Mesodermal cell (in vitro differentiated cells): ENCODE measurements at regions not wholly inside any gene's neighbourhood (a gene's known extent, or its start where the extent isn't known, plus 50 kb on each side); places are given as distances from the start of the nearest gene placed in this dataset.

Experiments
- H3K27ac ChIP-seq: 2 replicates; pipeline ENCODE4 v1.7.0; 2013; ENCODE audit warnings: mild to moderate bottlenecking, low read depth, low read length, moderate library complexity; ENCODE audit not compliant: severe bottlenecking
- H3K36me3 ChIP-seq: 2 replicates; pipeline ENCODE4 v1.7.1; 2013; ENCODE audit warnings: mild to moderate bottlenecking, low read length, moderate library complexity; ENCODE audit not compliant: control insufficient read depth, insufficient read depth
- H3K4me1 ChIP-seq: one replicate; pipeline ENCODE4 v1.7.1; 2013; ENCODE audit warnings: mild to moderate bottlenecking, low read length; ENCODE audit not compliant: insufficient read depth, control insufficient read depth, poor library complexity, severe bottlenecking
- H3K4me3 ChIP-seq: 2 replicates; pipeline ENCODE4 v1.7.0; 2013; ENCODE audit warnings: low read length, control low read depth, mild to moderate bottlenecking; ENCODE audit not compliant: insufficient read depth, poor library complexity, severe bottlenecking; ENCODE audit errors: extremely low read depth
- H3K9me3 ChIP-seq: 2 replicates; pipeline ENCODE4 v1.7.1; 2013; ENCODE audit warnings: mild to moderate bottlenecking, low read length, moderate library complexity; ENCODE audit not compliant: control insufficient read depth
- WGBS, 2 experiments: methylation state at CpG; one replicate each; pipeline ENCODE4 v1.1.5; 2013; ENCODE audit warnings: missing lambda C conversion rate in 2 of 2; ENCODE audit not compliant: insufficient coverage in 2 of 2; 5-methylcytosine and 5-hydroxymethylcytosine counted together

DNA sequence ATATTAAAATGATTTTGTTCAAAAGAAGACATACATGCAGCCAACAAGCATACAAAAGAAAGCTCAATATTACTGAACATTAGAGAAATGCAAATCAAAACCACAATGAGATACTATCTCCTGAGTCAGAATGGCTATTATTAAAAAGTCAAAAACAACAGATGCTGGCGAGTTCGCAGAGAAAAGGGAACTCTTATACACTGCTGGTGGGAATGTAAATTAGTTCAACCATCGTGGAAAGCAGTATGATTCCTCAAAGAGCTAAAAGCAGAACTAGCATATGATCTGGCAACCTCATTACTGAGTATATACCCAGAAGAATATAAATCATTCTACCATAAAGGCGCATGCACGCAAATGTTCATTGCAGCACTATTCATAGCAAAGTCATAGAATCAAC, 126.0 kb upstream of the HMCN1 start:
- WGBS, 2 experiments: 86 to 100% methylated on average over 2 to 4 of the region's 5 CpGs
- Histone ChIP-seq H3K4me1 (no peaks in the 10 kb centered on the region), H3K4me3 (no peak overlapping the region), H3K36me3 (no peaks in the 10 kb centered on the region), H3K27ac (no peak overlapping the region), H3K9me3 (no peaks in the 10 kb centered on the region)

- H3K4me3 ChIP-seq: no peak overlapping the region
- WGBS, 2 experiments: 90 to 100% methylated on average over 4 of the region's 4 CpGs
- no peaks in the 10 kb centered on the region for H3K4me1 ChIP-seq
- H3K27ac ChIP-seq: no peak overlapping the region
- no peaks in the 10 kb centered on the region for H3K9me3 ChIP-seq
- H3K36me3 ChIP-seq: no peaks in the 10 kb centered on the region
These were observed 131.0 kb upstream of the HMCN1 start for GRCh38 chr1:185603158-185603557.

DNA sequence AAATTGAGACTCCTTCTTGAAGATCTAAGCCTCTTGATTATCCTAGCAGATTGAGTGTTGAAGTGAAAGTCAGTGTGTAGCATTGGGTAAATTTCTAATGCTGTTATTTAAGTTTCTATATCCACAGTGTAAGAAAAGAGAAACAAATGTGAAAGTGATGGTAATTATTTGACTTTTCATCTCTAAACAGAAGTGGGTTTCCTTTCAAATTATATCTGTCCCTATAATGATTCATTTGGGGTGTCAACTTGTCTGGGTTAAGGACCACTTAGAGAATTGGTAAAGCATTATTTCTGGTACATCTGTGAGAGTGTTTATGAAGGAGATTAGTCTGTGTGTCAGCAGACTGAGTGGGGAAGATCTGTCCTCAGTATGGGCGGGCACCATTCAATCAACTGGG, 133.0 kb upstream of the HMCN1 start:
- no peaks in the 10 kb centered on the region for H3K36me3 ChIP-seq
- no peaks in the 10 kb centered on the region for H3K9me3 ChIP-seq
- no peak overlapping the region for H3K27ac ChIP-seq
- H3K4me1 ChIP-seq: no peaks in the 10 kb centered on the region
- 78 to 100% methylated on average over 1 of the region's 1 CpG for WGBS, 2 experiments
- H3K4me3 ChIP-seq: no peak overlapping the region

GRCh38 chr1:185600641-185601040, 133.6 kb upstream of the HMCN1 start:
- no peaks in the 10 kb centered on the region for H3K4me1 ChIP-seq
- H3K4me3 ChIP-seq: no peak overlapping the region
- H3K9me3 ChIP-seq: no peaks in the 10 kb centered on the region
- no peak overlapping the region for H3K27ac ChIP-seq
- no peaks in the 10 kb centered on the region for H3K36me3 ChIP-seq
- no CpG with 5 or more reads among the region's 2 CpGs for WGBS, 2 experiments

- no peak overlapping the region for H3K4me3 ChIP-seq
- H3K4me1 ChIP-seq: no peaks in the 10 kb centered on the region
- WGBS, 2 experiments: no CpG with 5 or more reads among the region's 1 CpG
- no peaks in the 10 kb centered on the region for H3K36me3 ChIP-seq
- no peaks in the 10 kb centered on the region for H3K9me3 ChIP-seq
- H3K27ac ChIP-seq: no peak overlapping the region
These were observed 135.9 kb upstream of the HMCN1 start for GRCh38 chr1:185598332-185598731.

DNA sequence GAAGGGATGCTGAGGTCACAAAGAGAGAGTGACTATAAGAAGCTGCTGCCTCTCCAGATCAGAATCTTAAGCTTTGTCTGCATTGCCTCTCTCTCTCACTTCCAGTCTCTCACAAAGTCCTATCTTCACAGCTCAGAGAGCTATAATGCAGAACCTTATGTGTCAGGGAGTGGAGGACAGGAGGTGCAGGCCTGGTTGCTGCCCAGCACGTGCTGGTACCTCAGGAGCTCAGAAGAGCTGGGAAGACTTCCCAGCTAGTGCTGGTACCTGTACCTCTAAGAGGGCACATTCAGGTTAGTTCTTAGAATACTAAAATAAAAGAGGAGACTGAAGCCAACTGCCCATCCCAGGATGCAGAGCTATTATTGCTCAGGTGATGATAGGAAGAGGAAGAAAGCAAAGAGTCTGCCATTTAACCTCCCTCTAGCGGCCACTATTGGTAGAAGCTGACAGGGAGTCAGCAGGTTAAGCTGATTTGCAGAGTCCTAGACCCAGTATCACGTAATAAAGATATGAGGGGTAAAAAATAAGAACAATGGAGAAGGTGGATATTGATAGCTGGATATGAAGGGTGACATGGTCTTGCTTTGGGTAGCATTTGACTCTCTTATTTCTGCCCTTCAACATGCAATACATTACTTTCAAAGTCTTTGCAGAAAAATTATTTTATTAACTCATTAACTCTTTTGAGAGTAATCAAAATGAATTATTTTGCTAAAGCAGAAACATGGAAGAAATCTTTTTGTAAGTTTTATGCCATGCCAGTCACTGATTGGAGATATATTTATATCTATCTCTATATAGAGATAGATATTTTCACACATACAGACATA, 138.1 kb upstream of the HMCN1 start:
- no peaks in the 10 kb centered on the region for H3K4me1 ChIP-seq
- 100% methylated on average over 2 of the region's 3 CpGs; no CpG with 5 or more reads in 1 of the 2 experiments for WGBS, 2 experiments
- H3K27ac ChIP-seq: no peak overlapping the region
- H3K4me3 ChIP-seq: no peak overlapping the region
- no peaks in the 10 kb centered on the region for H3K36me3 ChIP-seq
- H3K9me3 ChIP-seq: no peaks in the 10 kb centered on the region

DNA sequence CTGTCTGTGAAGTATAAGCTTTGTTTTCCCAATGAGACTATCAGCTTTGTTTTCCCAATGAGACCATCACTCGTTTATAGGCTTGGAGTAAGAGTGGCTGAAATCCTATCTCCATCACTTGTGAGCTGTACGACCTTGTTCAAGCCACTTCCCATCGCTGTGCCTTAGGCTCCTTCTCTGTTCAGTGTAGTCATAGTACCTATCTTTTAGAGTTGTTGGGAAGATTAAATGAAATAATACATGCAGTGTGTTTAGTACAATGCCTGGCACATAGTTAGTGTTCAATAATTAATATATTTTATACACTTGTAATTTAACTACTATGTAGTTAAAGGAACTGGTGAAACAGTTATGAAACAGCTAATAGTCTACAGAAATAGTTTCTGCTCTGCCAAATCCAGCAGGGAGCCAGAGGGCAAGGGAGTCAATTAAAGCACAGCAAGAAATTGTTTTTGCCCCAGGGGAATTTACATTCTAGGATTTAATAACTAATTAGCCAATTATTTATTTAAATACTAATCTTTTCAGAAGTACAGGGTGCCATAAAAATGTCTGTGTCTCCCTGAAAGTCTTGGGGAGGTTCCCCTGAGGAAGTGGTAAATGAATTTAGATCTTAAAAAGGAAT, 139.3 kb upstream of the HMCN1 start:
- WGBS, 2 experiments: 97 to 100% methylated on average over 1 to 3 of the region's 3 CpGs
- no peak overlapping the region for H3K27ac ChIP-seq

GRCh38 chr1:185593271-185593670, 140.9 kb upstream of the HMCN1 start:
- H3K9me3 ChIP-seq: no peaks in the 10 kb centered on the region
- H3K4me1 ChIP-seq: no peaks in the 10 kb centered on the region
- no peaks in the 10 kb centered on the region for H3K36me3 ChIP-seq
- H3K27ac ChIP-seq: no peak overlapping the region
- H3K4me3 ChIP-seq: no peak overlapping the region
- WGBS, 2 experiments: no CpG with 5 or more reads among the region's 1 CpG

More for the DNA sequence above, 139.3 kb upstream of the HMCN1 start:
- Histone ChIP-seq H3K9me3 (no peaks in the 10 kb centered on the region), H3K4me1 (no peaks in the 10 kb centered on the region), H3K36me3 (no peaks in the 10 kb centered on the region), H3K4me3 (no peak overlapping the region)

GRCh38 chr1:185585770-185586169, 148.4 kb upstream of the HMCN1 start:
- 71 to 75% methylated on average over 5 to 8 of the region's 8 CpGs for WGBS, 2 experiments
- H3K9me3 ChIP-seq: peaks cover 29% of the 10 kb centered on the region

GRCh38 chr1:185581961-185582725, 152.0 kb upstream of the HMCN1 start:
- H3K9me3 ChIP-seq: peaks cover 34% of the 10 kb centered on the region
- no peaks in the 10 kb centered on the region for H3K4me1 ChIP-seq
- no peaks in the 10 kb centered on the region for H3K36me3 ChIP-seq
- H3K27ac ChIP-seq: no peak overlapping the region
- 94 to 100% methylated on average over 3 to 4 of the region's 4 CpGs for WGBS, 2 experiments
- H3K4me3 ChIP-seq: no peak overlapping the region

More at GRCh38 chr1:185585770-185586169, 148.4 kb upstream of the HMCN1 start:
- Histone ChIP-seq H3K4me3 (no peak overlapping the region), H3K36me3 (no peaks in the 10 kb centered on the region), H3K27ac (no peak overlapping the region), H3K4me1 (no peaks in the 10 kb centered on the region)
